ENCODE measurements at regions not wholly inside any gene's neighbourhood (a gene's known extent, or its start where the extent isn't known, plus 50 kb on each side); places are given as distances from the start of the nearest gene placed in this dataset.

GRCh38 chr6:74853991-74854390, 351.9 kb downstream of the COL12A1 start:
- H2AFZ ChIP-seq (ENCODE audit: low read length) = no peak overlapping the region
- no peak overlapping the region for H3K9ac ChIP-seq (ENCODE audit: low read length)
- no peaks in the 10 kb centered on the region for H3K4me1 ChIP-seq (ENCODE audit: insufficient read depth, low read length, severe bottlenecking)
- H3F3A ChIP-seq (ENCODE audit: insufficient read depth, low read length) = no peaks in the 10 kb centered on the region
- H4K20me1 ChIP-seq (ENCODE audit: insufficient read depth, low read length) = no peaks in the 10 kb centered on the region
- H3K4me3 ChIP-seq (ENCODE audit: low read depth, low read length, poor library complexity, severe bottlenecking) = no peak overlapping the region
- no peaks in the 10 kb centered on the region for H3K36me3 ChIP-seq (ENCODE audit: insufficient read depth, low read length)
- no peaks in the 10 kb centered on the region for H3K9me2 ChIP-seq (ENCODE audit: low read depth, low read length)
- TF ChIP-seq CTCF (IDR thresholded peaks at IDR 0.05; ENCODE audit: low read length) (no peak), EZH2 (IDR thresholded peaks at IDR 0.05; ENCODE audit: borderline replicate concordance, low read length) (no peak)
- H3K4me2 ChIP-seq (ENCODE audit: low read length) = no peak overlapping the region
- no peaks in the 10 kb centered on the region for H3K79me2 ChIP-seq (ENCODE audit: insufficient read depth, low read length)
- H3K9me3 ChIP-seq (ENCODE audit: low read length) = no peaks in the 10 kb centered on the region
- no peaks in the 10 kb centered on the region for H3K27me3 ChIP-seq (ENCODE audit: insufficient read depth, low read length)
- no peak overlapping the region for H3K27ac ChIP-seq (ENCODE audit: low read depth, low read length, poor library complexity, severe bottlenecking)

GRCh38 chr6:74851596-74851995, 354.3 kb downstream of the COL12A1 start:
- no peaks in the 10 kb centered on the region for H3K9me2 ChIP-seq (ENCODE audit: low read depth, low read length)
- H3K4me3 ChIP-seq (ENCODE audit: low read depth, low read length, poor library complexity, severe bottlenecking) = no peak overlapping the region
- H3K4me2 ChIP-seq (ENCODE audit: low read length) = no peak overlapping the region
- no peaks in the 10 kb centered on the region for H3F3A ChIP-seq (ENCODE audit: insufficient read depth, low read length)
- H3K9ac ChIP-seq (ENCODE audit: low read length) = no peak overlapping the region
- H2AFZ ChIP-seq (ENCODE audit: low read length) = no peak overlapping the region
- no peaks in the 10 kb centered on the region for H3K27me3 ChIP-seq (ENCODE audit: insufficient read depth, low read length)
- H3K36me3 ChIP-seq (ENCODE audit: insufficient read depth, low read length) = no peaks in the 10 kb centered on the region
- no peaks in the 10 kb centered on the region for H4K20me1 ChIP-seq (ENCODE audit: insufficient read depth, low read length)
- H3K9me3 ChIP-seq (ENCODE audit: low read length) = no peaks in the 10 kb centered on the region
- no peak for TF ChIP-seq EZH2 (IDR thresholded peaks at IDR 0.05; ENCODE audit: borderline replicate concordance, low read length)
- TF ChIP-seq CTCF (IDR thresholded peaks at IDR 0.05; ENCODE audit: low read length) = no peak
- H3K27ac ChIP-seq (ENCODE audit: low read depth, low read length, poor library complexity, severe bottlenecking) = no peak overlapping the region
- H3K79me2 ChIP-seq (ENCODE audit: insufficient read depth, low read length) = no peaks in the 10 kb centered on the region
- H3K4me1 ChIP-seq (ENCODE audit: insufficient read depth, low read length, severe bottlenecking) = no peaks in the 10 kb centered on the region

GRCh38 chr6:74840953-74841352, 364.9 kb downstream of the COL12A1 start:
- Histone ChIP-seq H3K4me3 (ENCODE audit: low read depth, low read length, poor library complexity, severe bottlenecking) (no peak overlapping the region), H3K27me3 (ENCODE audit: insufficient read depth, low read length) (no peaks in the 10 kb centered on the region), H3K9ac (ENCODE audit: low read length) (no peak overlapping the region), H3K9me2 (ENCODE audit: low read depth, low read length) (no peaks in the 10 kb centered on the region), H3K79me2 (ENCODE audit: insufficient read depth, low read length) (no peaks in the 10 kb centered on the region), H3K27ac (ENCODE audit: low read depth, low read length, poor library complexity, severe bottlenecking) (no peak overlapping the region), H3K9me3 (ENCODE audit: low read length) (no peaks in the 10 kb centered on the region), H4K20me1 (ENCODE audit: insufficient read depth, low read length) (no peaks in the 10 kb centered on the region), H3K4me2 (ENCODE audit: low read length) (no peak overlapping the region), H3K36me3 (ENCODE audit: insufficient read depth, low read length) (no peaks in the 10 kb centered on the region), H3F3A (ENCODE audit: insufficient read depth, low read length) (no peaks in the 10 kb centered on the region), H3K4me1 (ENCODE audit: insufficient read depth, low read length, severe bottlenecking) (no peaks in the 10 kb centered on the region), H2AFZ (ENCODE audit: low read length) (no peak overlapping the region)
- no peak for TF ChIP-seq EZH2 (IDR thresholded peaks at IDR 0.05; ENCODE audit: borderline replicate concordance, low read length)
- TF ChIP-seq CTCF (IDR thresholded peaks at IDR 0.05; ENCODE audit: low read length) = no peak
